HG03521 (cell line): ENCODE measurements at regions not wholly inside any gene's neighbourhood (a gene's known extent, or its start where the extent isn't known, plus 50 kb on each side); places are given as distances from the start of the nearest gene placed in this dataset.
"Not testable (repeated sequence)": the region's sequence is repeated elsewhere in the genome, so short reads cannot be mapped to it uniquely, and the experiment has no call there.

Experiments
- ATAC-seq: cut with Tn5 transposase; IDR thresholded peaks from one replicate; pipeline ENCODE4 v1.9.1; 2021; ENCODE audit warnings: mild to moderate bottlenecking, moderate library complexity; ENCODE audit not compliant: unreplicated experiment

DNA sequence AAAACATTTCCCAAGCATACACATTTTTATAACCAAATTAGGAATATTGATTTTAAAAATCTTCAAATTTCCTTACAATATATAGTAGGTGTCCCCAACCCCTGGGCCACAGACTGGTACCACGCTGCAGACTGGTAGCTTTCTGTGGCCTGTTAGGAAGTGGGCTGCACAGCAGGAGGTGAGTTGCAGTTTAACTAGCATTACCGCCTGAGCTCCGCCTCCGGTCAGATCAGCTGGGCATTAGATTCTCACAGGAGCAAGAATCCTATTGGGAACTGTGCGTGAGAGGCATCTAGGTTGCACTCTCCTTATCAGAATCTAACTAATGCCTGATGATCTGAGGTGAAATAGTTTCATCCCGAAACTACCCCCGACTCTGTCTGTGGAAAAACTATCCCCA, 62.1 kb downstream of the ZWINT start:
- no peak for ATAC-seq

DNA sequence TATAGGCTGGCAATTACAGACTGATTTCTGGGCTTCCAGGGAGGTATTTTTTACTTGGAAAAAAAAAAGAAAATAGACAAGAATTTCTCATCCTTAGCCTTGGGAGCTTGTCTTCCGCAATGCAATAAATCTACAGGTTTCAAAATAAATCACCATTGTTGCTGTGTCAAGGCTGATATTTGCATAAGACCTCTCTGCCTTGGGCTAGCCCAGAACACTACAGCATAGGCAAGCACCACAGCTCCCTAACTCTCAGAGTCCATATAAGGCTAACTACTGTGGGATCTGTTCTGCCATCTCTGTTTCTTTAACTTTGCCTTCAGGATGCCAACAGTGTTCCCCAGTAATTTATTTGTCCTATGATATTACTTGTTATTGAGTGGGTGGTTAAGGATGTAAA, 64.4 kb downstream of the ZWINT start:
- no peak for ATAC-seq

DNA sequence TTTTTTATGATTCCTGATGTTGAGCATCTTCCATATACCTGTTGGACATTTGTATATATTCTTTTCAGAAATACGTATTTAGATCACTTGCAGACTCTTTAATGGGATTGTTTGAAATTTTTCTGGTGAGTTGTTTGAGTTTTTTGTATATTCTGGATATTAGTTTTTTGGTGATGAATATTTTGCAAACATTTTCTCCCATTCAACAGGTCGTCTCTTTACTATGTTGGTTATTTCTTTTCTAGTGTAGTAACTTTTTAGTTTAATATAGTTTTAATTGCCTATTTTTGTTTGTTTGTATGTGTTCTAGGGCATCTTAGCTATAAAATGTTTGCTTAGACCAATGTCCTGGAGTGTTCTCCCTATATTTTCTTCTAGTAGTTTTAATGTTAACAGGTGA, 72.7 kb downstream of the ZWINT start:
- ATAC-seq = no peak

DNA sequence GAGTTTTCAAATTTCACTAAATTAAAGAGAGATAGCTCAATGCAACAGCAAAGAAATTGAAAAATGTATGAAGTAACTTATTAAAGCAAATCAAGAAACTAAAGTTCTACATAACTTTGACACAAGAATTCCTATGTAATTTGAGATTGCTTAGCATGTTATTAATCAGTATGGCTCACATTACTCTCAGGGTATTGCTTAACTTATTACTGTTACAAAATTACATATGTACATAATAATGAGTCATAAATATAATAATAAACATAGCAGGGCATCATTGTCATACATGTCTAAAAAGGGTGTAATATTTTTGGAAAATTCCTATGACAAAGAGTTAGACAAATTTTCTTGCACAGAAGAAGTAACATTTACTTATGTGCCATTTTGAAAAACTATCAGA, 75.0 kb downstream of the ZWINT start:
- no peak for ATAC-seq

DNA sequence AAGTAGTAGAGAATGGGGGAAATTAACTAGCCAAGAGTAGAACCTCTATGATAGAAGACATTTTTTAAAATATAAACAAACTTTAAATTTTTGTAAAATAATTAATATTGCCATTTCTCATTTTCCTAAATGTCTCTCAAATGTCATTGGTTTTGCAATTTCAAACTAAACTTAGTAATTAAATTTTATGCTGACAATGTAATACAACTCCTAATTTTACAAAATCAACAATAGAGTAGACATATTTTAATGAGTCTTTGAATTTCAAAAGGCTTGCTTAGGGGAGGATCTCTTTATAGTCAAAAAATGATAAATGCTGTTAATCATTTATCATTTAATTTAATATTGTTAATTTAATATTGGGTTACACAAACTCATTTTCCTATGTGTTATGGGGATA, 81.8 kb downstream of the ZWINT start:
- no peak for ATAC-seq

DNA sequence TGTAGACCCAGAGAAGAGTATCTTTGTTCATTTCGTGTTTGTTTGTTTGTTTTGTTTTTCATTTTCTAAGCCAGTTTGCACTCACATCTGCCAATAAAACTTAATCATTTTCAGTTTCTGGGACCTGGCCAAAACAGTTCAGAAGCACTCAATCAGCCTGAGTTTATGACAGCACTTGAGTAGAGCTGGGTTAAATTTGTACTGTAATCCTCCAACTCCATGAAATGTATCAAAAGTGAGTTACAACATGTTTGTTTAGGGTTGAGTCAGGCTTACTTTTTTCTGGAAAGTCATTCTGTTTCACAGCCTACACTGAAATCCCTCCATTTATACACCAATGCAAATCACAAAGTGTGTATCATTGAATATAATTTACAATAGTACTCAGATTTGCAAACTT, 91.9 kb downstream of the ZWINT start:
- ATAC-seq = no peak

DNA sequence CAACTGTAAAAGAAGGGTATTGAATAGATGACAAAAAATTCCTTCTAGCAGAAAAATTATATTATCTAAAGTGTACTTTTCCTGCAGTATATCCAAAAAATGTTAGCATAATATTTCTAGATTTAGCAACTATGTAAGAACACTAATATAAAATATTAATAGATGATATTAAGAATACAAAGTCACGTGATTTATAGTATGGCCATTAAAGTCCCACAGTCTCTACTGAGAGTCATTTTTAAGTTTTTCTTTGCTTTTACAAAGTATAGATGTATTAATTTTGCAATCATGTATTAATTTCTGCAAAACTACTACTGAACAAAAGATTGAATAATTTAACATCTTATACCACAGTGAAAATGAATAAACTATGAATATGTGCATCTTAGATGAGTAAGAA, 94.9 kb downstream of the ZWINT start:
- no peak for ATAC-seq

DNA sequence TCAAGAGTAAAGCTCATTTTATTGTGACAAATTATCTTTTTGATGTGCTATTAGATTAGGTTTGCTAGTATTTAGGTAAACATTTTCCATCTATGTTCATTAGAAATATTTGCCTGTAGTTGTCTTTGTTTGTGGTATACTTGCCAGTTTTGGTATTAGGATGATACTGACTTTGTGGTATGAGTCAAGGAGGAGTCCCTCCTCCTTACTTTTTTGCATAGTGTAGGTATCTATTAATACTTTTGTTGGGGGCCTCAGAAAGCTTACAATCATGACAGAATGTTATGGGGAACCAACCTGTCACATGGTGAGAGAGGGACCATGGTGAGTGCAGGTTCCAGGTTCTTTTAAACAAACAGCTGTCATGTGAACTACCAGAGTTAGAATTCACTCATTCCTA, 102.1 kb downstream of the ZWINT start:
- no peak for ATAC-seq

DNA sequence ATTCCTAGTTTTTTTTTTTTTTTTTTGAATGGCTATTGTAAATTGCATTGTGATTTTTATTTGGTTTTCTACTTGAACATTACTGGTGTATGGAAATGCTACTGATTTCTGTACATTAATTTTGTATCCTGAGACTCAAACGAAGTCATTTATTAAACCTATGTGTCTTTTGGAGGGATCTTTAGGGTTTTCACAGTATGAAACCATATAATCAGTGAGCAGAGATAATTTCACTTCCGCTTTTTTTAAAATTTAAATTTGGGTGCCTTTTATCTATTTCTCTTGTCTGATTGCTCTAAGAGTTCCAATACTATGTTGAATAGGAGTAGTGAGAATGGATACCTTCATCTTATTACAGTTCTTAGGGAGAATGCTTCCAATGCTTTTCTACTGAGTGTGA, 102.7 kb downstream of the ZWINT start:
- ATAC-seq = no peak

DNA sequence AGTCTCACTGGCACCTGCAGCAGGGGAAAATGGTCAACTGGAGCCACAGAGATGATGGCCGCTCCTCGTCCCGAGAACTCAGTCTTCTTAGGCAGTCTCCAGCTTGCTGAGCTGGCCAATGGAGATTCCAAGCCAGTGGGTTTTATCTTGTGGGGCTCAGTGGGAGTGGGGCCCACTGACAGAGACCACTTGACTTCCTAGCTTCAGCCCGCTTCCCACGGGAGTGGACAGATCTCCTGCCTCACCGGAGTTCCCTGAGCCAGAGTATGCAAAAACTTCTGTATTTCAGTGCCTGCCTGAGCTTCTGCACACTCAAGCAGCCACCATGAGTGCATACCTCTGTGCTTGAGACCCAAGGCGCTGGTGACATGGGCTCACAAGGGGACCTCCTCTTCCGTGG, 105.8 kb downstream of the ZWINT start:
- ATAC-seq = no peak

DNA sequence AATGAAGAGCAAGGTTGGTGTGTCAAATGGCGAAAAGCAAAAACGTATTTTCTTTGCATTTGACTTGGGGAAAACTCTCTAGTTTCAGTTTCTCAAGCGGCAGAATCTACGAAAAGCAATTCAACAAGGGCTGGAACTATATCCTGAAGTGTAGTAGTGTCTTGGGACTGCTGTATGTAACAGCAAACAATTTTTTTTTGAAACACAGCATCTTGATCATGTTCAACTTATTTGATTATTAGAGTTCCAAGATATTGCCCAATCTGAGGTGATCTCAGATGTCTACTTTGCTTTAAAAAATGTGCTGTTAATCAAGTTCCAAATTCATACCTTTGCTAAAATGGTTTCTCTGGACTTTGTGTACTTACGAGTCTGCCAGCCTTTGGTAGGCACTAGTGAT, 120.6 kb downstream of the ZWINT start:
- ATAC-seq = no peak

DNA sequence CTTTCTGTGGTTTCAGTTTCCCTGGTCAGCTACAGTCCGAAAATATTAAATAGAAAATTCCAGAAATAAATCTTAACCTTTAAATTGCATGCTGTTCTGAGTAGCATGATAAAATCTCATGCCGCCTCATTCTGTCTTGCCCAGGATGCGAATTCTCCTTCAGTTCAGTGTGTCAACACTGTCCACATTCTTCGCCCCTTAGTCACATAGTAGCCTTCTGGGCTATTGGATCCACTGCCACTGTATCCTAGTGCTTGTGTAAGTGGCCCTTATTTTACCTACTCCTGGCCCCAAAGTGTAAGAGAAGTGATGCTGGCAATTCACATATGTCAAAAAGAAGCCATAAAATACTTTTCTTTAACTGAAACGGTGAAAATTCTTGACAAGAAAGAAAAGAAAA, 129.6 kb downstream of the ZWINT start:
- no peak for ATAC-seq

DNA sequence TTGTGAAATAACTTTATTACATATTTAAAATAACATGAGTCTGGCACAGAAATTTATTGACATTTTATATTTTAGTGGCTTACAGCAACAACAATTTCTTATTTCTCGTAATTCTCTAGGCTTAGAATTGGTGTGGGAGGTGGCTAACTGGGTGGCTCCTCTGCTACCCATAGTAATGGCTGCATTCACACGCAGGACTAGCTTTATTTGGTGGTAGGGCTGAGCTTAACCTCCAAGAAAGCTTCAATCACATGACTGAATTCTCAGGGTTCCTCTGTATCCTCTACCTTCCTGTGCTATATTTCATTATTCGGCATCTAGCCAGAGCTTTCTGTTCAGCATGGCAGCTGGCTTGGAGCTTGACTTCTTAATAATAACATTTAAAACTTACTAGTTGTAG, 138.8 kb downstream of the ZWINT start:
- no peak for ATAC-seq

DNA sequence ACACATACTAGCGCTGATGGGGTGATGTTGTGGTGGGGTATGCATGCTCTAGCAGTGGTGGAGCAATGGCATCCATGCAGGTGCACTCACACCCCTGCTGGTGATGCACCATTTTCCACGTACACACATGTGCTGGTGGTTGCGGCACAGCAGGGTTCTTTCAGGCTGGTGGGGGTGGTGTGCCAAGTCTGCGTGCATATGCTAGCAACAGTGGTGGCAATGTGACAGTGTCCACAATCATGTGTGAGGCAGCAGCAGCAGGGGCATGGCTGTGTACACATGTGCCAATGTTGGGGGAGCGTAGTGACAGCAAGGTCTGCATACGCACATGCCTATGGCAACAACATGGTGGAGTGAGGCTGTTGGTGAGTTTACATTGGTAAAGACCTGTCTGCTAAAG, 148.1 kb downstream of the ZWINT start:
- ATAC-seq = no peak

DNA sequence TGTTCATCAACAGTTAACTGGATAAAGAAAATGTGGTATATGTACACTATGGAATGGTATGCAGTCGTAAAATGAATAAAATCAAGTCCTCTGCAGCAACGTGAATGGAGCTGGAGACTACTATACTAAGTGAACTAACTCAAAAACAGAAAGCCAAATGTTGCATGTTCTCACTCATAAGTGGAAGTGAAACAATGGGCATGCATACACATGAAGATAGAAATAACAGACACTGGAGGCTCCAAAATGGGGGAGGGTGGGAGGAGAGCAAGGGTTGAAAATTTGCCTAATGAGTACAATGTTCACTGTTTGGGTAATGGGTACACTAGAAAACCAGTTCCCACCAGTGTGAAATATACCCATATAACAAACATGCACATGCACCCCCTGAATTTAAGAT, 179.5 kb downstream of the ZWINT start:
- ATAC-seq = peak; percentile 85

DNA sequence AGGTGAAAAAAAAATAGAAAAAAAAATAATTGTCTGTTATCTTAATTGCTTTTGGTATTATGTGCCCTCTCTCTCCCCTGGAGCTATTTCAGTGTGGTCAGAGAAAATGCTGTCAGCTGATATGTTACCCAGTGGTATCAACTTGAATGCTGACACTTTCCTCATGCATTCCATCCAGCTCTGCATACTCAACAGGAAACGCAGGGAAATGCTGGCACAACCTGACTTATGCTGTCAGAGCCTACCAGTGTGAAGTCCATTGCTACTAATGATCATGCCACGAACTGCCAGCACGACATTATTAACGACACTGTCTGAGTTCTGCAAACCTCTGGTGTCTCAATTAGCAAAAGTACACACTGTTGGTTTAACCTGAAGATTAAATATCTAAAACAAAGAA, 182.8 kb downstream of the ZWINT start:
- no peak for ATAC-seq

DNA sequence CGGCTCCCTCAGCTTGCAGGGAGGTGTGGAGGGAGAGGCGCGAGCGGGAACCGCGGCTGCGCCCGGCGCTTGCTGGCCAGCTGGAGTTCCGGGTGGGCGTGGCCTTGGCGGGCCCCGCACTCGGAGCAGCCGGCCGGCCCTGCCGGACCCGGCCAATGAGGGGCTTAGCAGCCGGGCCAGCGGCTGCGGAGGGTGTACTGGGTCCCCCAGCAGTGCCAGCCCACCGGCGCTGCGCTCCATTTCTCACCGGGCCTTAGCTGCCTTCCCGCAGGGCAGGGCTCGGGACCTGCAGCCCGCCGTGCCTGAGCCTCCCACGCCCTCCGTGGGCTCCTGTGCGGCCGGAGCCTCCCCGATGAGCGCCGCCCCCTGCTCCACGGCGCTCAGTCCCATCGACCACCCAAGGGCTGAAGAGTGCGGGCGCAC, 206.0 kb downstream of the ZWINT start:
- ATAC-seq = not testable (repeated sequence)

DNA sequence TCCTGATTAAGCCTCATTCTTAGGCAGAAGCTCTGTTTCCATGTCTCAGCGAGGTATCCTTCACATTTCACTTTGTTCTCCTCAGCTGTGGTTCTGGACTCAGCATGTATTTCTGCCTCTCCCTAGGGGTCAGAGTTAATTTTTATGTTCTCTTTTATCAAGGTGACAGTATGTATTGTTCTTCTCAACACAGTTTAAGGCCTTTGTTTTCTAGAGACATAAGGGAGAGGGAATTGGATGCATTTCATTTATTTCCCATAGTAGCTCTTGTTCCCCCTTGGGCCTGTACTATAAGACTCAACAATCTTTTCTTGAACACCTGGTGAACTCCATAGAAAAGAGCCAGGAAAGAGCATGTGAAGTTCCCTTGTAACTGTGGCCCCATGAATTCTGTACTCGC, 214.3 kb downstream of the ZWINT start:
- no peak for ATAC-seq

DNA sequence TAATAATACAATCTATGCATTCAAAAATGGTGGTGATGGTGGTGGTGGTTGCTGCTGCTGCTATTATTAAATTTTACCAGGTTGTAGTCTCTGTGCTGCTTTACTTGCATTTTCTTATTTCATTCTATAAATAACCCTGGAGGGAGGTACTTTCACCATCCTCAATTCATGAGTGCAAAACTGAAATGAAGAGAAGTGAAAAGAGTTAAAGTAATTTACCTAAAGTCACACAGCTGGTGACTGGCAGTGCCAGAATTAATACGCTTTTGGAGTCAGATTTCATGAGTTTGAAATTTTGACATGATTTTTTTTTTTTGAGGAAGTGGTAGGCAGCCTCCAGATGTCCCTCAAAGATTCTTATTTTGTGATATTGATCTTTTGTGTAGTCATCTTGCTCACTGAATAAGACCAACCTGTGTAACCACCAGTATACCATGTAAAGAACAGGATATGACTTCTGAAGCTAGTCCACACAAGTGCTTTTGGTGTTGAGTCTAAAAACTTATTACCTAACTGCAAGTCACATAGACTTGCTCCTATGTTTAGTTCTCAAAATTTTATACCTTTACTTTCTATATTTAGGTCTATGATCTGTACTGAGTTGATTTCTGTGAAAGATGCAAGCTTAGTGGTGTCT, 218.8 kb downstream of the ZWINT start:
- ATAC-seq = peak; percentile 90

DNA sequence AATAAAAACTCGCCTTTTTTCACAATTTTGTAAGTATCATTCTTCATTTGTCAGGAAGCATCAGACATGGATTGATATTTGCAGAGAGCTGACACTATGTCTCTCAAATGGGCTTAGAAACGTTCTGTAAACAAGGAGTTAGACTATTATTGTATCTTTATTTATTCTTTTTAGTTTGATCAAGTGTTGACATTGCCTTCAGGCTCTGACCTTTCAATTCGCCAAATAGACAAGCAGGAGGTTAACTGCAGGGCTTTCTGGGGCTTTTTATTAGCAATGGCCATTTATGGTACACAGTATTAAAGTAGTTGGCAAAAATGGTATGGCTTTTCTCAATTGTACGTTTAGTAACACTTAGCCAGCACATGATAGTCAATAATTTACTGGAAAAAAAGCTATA, 221.7 kb downstream of the ZWINT start:
- no peak for ATAC-seq

DNA sequence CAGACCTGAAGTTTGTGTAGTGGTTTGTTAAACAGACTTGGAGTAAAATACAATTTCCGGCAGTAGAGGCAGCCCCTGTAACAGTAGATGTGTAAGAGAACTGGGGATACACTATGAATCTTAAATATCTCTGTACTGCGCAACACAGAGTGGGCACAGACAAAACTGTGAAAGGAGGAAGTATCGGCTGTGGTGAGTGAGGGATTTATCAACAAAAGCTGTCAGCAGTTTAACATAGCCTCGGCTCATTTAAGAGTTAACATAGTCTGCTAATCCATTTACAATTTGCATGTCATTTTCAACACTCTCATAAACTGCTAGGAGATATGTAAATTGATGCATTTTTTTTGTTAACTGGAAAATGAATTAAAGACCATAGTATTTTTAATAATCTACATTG, 225.2 kb downstream of the ZWINT start:
- no peak for ATAC-seq

DNA sequence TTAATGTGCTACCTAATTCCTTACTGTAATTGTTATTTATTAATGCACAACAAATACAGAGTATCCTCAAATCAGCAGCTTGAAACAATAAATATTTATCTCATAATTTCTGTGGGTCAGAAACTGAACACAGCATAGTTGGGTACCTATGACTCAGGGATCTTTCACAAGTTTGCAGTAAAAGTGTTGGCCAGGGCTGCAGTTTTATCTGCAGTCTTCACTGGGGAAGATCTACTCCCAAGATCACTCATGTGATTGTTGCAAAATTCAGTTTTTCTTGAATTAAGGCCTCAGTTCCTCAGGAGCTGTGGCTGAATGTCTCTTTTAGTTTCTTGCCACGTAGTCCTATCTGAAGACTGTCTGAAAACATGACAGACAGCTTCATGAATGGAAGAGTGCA, 237.8 kb downstream of the ZWINT start:
- ATAC-seq = no peak

DNA sequence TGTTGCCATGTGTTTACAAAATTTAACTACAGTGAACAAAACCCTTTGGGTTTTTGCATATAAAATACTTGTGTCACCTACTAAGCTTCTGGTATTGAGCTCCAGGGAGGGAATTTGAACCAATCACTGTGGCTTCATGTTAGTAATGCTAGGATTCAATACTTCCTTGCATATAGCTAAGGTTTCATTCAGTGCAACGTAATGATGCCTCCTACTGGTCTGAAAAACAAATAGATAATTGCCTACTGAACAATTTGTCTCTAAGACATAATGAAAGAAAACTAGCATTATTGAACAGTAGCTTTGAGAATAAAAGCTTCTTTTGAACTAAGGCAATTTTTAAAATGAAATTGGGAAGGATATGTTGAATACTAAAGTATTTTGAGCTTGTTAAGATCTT, 244.4 kb downstream of the ZWINT start:
- ATAC-seq = no peak

DNA sequence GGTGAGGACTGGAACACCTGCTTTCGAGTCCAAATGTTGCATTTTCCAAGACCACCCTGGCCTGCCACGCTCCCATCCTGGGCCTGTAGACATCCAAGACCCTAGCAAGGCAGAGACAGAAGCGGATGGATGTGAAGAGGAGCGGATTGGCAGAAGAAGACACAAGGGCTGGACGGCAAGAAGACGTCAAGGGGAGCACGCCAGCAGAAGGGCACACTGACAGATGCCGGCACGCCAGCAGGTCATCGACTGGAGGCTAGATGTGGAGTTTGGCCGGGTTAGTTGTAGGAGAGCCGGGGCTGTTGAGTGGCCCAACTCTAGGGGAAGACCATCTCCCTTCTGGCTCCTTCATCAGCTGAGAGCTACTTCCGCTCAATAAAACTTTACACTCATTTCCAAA, 251.6 kb downstream of the ZWINT start:
- ATAC-seq = no peak
